Upper lobe of left lung (tissue), 6 donors: ENCODE measurements at regions not wholly inside any gene's neighbourhood (a gene's known extent, or its start where the extent isn't known, plus 50 kb on each side); places are given as distances from the start of the nearest gene placed in this dataset.

ENCODE experiments used
- ATAC-seq, 2 donors: fragments of 200-7000 bp; cut with Tn5 transposase; one replicate each; pipeline ENCODE4 v1.9.1; 2022; ENCODE audit warnings: mild to moderate bottlenecking in 2 of 2, moderate library complexity in 2 of 2; ENCODE audit not compliant: low FRiP score in 2 of 2
- DNase-seq, 2 donors: peaks; one replicate each; pipeline ENCODE4 v3.0.0-alpha.2; 2019 to 2020
- H3K27ac ChIP-seq, 4 donors: fragments of 200-600 bp; sonication (generic); one replicate each; pipeline ENCODE4 v1.5.1; 2016 to 2019
- H3K27me3 ChIP-seq, 4 donors: fragments of 200-600 bp; sonication (generic); one replicate each; pipeline ENCODE4 v1.5.1; 2017 to 2019
- H3K36me3 ChIP-seq, 4 donors: fragments of 200-600 bp; sonication (generic); one replicate each; pipeline ENCODE4 v1.5.1; 2016 to 2019
- H3K4me1 ChIP-seq, 4 donors: fragments of 200-600 bp; sonication (generic); one replicate each; pipeline ENCODE4 v1.5.1; 2018 to 2019
- H3K4me3 ChIP-seq, 4 donors: fragments of 200-600 bp; sonication (generic); one replicate each; pipeline ENCODE4 v1.5.1; 2017 to 2019; ENCODE audit warnings: mild to moderate bottlenecking in 2 of 4, moderate library complexity in 1 of 4
- H3K9me3 ChIP-seq, 4 donors: fragments of 200-600 bp; sonication (generic); one replicate each; pipeline ENCODE4 v1.5.1; 2018 to 2019
- EP300 ChIP-seq, 4 donors: sonication (generic); formaldehyde crosslinking; IDR thresholded peaks; one replicate each; pipeline ENCODE4 v1.5.1; 2017; ENCODE audit warnings: antibody characterized with exemption in 4 of 4, control low read depth in 2 of 4
- POLR2A ChIP-seq, 4 donors: fragments of 450-650 bp; IDR thresholded peaks; one replicate each; pipeline ENCODE4 v1.5.1; 2016 to 2017; ENCODE audit warnings: antibody characterized with exemption in 4 of 4, mild to moderate bottlenecking in 2 of 4
- POLR2AphosphoS5 ChIP-seq, 2 donors: sonication (generic); formaldehyde crosslinking; IDR thresholded peaks; one replicate each; pipeline ENCODE4 v1.5.1; 2017; ENCODE audit warnings: antibody characterized with exemption in 2 of 2
- WGBS, 2 donors: methylation state at CpG; one replicate each; pipeline ENCODE4 v1.1.5; 2017 to 2018; 5-methylcytosine and 5-hydroxymethylcytosine counted together
- TF ChIP-seq, protein P1 (sequence below), 6 experiments: fragments of 450-650 bp in 4 of 6; fragments of 200-600 bp in 2 of 6; sonication (generic) in 2 of 6; IDR thresholded peaks; one replicate each; pipeline ENCODE4 v1.5.1; 2016 to 2019; ENCODE audit warnings: antibody characterized with exemption in 6 of 6
- donor health status: DM: no; HTN: no; CAD: no; lungs with moderate emphysema.
- donor health status: DM: no; HTN: yes; CAD: no; lungs with severe emphysema.

DNA sequence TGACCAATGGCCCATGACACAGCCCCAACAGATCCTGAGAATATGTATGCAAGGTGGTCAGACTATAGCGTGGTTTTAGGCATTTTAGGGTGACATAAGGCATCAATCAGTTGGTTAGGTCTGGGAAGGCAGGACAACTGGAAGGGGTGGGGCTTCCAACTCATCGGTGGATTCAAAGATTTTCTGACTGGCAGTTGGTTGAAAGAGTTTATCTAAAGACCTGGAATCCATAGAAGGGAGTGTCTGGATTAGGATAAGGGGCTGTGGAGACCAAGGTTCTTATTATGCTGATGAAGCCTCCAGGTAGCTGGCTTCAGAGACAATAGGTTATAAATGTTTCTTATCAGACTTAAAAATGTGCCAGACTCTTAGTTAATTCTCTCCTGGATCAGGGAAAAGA is 60.3 kb upstream of the CFAP46 start:
- WGBS, 2 donors: 56 to 62% methylated on average over 2 of the region's 2 CpGs
- no peak for DNase-seq
- ATAC-seq: no peak

DNA sequence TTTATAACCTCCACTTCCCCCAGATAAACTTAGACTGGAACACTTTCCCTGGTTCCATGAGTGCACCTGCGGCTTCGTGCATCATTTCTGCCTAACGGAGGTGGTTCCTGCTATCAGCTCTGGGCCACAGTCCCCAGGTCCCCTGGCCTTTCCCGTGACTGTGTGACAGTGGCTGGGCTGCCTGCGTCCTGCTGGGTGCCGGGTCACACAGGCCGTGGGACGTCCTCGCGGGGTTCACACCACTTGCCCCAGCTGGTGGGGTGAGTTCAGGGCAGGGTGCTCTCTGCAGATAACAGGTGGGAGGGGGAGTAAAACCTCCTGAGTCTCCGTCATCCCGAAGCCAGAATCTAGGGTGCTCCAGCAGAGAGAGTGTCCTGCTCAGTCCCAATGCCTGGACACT is 58.7 kb upstream of the CFAP46 start:
- WGBS, 2 donors: 74 to 82% methylated on average over 11 to 12 of the region's 12 CpGs
- TF ChIP-seq EP300 (IDR thresholded peaks at IDR 0.05) (no peak), POLR2AphosphoS5 (IDR thresholded peaks at IDR 0.05) (no peak), POLR2A (IDR thresholded peaks at IDR 0.05) (no peak)
- TF ChIP-seq, protein P1, sequence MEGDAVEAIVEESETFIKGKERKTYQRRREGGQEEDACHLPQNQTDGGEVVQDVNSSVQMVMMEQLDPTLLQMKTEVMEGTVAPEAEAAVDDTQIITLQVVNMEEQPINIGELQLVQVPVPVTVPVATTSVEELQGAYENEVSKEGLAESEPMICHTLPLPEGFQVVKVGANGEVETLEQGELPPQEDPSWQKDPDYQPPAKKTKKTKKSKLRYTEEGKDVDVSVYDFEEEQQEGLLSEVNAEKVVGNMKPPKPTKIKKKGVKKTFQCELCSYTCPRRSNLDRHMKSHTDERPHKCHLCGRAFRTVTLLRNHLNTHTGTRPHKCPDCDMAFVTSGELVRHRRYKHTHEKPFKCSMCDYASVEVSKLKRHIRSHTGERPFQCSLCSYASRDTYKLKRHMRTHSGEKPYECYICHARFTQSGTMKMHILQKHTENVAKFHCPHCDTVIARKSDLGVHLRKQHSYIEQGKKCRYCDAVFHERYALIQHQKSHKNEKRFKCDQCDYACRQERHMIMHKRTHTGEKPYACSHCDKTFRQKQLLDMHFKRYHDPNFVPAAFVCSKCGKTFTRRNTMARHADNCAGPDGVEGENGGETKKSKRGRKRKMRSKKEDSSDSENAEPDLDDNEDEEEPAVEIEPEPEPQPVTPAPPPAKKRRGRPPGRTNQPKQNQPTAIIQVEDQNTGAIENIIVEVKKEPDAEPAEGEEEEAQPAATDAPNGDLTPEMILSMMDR (IDR thresholded peaks at IDR 0.05): no peak
- Histone ChIP-seq H3K27ac (no peak overlapping the region), H3K4me1 (no peaks in the 10 kb centered on the region), H3K27me3 (no peaks in the 10 kb centered on the region), H3K4me3 (no peak overlapping the region), H3K36me3 (no peaks in the 10 kb centered on the region), H3K9me3 (no peaks in the 10 kb centered on the region)
- DNase-seq (no peak), ATAC-seq (no peak)

More for the DNA sequence above, 60.3 kb upstream of the CFAP46 start:
- no peak overlapping the region for H3K4me3 ChIP-seq
- no peak overlapping the region for H3K27ac ChIP-seq
- no peaks in the 10 kb centered on the region for H3K9me3 ChIP-seq
- TF ChIP-seq EP300 (IDR thresholded peaks at IDR 0.05): no peak
- TF ChIP-seq, protein P1 (IDR thresholded peaks at IDR 0.05): no peak
- TF ChIP-seq POLR2A (IDR thresholded peaks at IDR 0.05): no peak
- TF ChIP-seq POLR2AphosphoS5 (IDR thresholded peaks at IDR 0.05): no peak
- no peaks in the 10 kb centered on the region for H3K27me3 ChIP-seq
- no peaks in the 10 kb centered on the region for H3K36me3 ChIP-seq
- H3K4me1 ChIP-seq: no peaks in the 10 kb centered on the region

DNA sequence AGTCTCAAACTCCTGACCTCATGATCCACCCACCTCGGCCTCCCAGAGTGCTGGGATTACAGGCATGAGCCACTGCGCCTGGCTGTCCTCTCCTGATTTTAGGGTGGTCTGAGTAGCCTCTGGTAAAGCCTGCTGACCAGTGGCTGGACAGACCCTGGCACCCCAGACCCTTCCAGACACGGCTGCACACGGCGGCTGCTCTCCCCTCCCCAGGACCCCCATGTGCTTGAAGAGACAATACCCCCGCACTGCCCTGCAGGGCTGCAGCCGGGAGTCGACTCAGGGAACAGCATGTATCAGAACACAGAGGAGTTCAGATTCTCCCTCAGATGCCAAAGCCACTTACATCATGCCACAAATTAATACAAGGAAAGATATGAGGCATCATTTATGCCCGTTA is 58.3 kb upstream of the CFAP46 start:
- no peak for TF ChIP-seq POLR2A (IDR thresholded peaks at IDR 0.05)
- TF ChIP-seq EP300 (IDR thresholded peaks at IDR 0.05): no peak
- no peak for TF ChIP-seq POLR2AphosphoS5 (IDR thresholded peaks at IDR 0.05)
- TF ChIP-seq, protein P1 (IDR thresholded peaks at IDR 0.05): no peak
- Histone ChIP-seq H3K27ac (no peak overlapping the region), H3K9me3 (no peaks in the 10 kb centered on the region), H3K4me3 (no peak overlapping the region), H3K36me3 (no peaks in the 10 kb centered on the region), H3K27me3 (no peaks in the 10 kb centered on the region), H3K4me1 (no peaks in the 10 kb centered on the region)
- ATAC-seq (no peak), DNase-seq (no peak)
- WGBS, 2 donors: 65 to 90% methylated on average over 3 to 8 of the region's 9 CpGs

DNA sequence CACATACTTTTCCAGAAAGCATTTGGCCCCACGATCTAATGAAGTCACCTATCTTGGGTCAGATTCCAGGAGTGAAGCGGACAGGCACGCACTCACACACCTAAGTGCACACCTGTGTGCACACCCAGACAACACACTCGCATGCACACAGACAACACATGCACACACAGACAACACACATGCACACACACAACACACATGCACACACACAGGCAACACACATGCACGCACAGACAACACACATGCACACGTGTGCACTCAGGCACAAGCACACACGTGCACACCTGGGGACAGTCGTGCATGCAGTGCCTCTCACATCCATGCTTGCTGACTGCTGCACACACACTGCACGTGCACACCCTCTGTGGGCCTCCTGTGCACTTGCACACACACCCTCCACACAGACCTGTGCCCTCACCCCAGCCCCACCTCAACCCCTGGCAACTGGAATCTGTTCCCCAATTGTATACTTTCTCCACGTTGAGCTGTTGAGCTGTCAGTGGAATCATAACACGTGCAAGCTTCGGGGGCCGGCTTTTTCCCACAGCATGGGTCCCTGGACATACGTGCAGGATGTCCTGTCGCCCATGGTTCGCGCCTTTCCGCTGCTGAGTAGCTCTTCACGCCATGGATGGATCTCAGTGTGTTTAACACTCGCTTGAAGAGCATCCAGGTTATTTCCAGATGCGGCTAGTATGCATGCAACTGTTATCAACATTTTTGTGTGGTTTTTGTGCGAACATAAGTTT is 55.3 kb upstream of the CFAP46 start:
- H3K27me3 ChIP-seq: no peaks in the 10 kb centered on the region
- ATAC-seq: no peak
- WGBS, 2 donors: 80 to 81% methylated on average over 19 to 22 of the region's 22 CpGs

More for the DNA sequence above, 55.3 kb upstream of the CFAP46 start:
- Histone ChIP-seq H3K4me3 (no peak overlapping the region), H3K27ac (no peak overlapping the region), H3K9me3 (no peaks in the 10 kb centered on the region), H3K4me1 (no peaks in the 10 kb centered on the region), H3K36me3 (no peaks in the 10 kb centered on the region)
- no peak for TF ChIP-seq EP300 (IDR thresholded peaks at IDR 0.05)
- TF ChIP-seq POLR2A (IDR thresholded peaks at IDR 0.05): no peak
- no peak for TF ChIP-seq POLR2AphosphoS5 (IDR thresholded peaks at IDR 0.05)
- TF ChIP-seq, protein P1 (IDR thresholded peaks at IDR 0.05): no peak
- no peak for DNase-seq
